HG02884 (cell line): ENCODE measurements at regions not wholly inside any gene's neighbourhood (a gene's known extent, or its start where the extent isn't known, plus 50 kb on each side); places are given as distances from the start of the nearest gene placed in this dataset.
"Not testable (repeated sequence)": the region's sequence is repeated elsewhere in the genome, so short reads cannot be mapped to it uniquely, and the experiment has no call there.

Experiments used
- ATAC-seq: cut with Tn5 transposase; IDR thresholded peaks from one replicate; pipeline ENCODE4 v1.9.1; 2021; ENCODE audit warnings: mild to moderate bottlenecking, moderate library complexity; ENCODE audit not compliant: unreplicated experiment

GRCh38 chr6:94713446-94713845, 863.9 kb upstream of the MANEA start:
- no peak for ATAC-seq

DNA sequence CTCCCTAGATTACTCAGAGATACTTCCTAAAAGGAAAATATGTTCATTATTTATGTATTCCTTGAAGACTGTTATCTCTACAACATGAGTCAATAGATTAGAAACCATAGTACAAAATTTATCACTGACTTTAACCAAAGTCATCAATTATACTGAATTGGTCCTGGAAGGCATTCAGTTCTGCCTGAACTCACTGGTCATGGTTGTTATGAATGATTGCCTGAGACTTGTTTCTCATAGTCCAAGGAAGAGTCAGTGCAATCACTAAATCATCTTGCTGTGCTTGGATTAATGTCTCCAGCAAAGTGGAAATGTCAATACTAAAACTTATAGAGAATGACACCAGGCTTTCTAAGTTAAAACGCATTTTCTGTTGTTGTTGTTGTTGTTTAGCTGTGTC, 878.6 kb upstream of the MANEA start:
- ATAC-seq, result no peak

GRCh38 chr6:94687255-94687654, 890.1 kb upstream of the MANEA start:
- ATAC-seq, result not testable (repeated sequence)

DNA sequence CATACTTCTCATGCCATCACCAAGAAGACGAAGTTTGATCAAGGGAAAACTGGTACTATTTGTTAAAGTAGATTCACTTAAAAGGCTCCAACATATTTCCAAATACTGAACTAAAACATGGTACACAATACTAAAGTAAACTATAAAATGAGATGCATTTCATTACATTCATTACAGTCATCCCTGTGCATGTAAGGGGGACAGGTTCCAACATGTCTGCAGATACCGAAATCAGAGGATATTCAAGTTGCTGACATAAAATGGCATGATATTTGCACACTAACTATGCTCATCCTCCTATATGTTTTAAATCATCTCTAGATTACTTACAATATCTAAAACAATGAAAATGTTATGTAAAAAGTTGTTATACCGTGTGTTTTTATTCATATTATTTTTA, 893.9 kb upstream of the MANEA start:
- no peak for ATAC-seq

GRCh38 chr6:94680669-94681212, 896.6 kb upstream of the MANEA start:
- no peak for ATAC-seq

DNA sequence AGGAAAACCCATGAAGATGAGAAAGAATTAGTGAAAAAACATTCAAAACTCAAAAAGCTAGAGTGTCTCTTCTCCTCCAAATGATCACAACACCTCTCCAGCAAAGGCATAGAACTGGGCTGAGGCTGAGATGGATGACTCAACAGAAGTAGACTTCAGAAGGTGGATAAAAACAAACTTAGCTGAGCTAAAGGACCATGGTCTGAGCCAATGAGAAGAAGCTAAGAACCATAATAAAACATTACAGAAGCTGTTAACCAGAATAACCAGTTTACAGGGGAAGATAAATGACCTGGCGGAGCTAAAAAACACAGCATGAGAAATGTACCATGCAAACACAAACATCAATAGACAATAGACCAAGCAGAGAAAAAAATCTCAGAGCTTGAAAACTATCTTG, 904.1 kb upstream of the MANEA start:
- no peak for ATAC-seq

- no peak for ATAC-seq
Measured at GRCh38 chr6:94670017-94670416, 907.3 kb upstream of the MANEA start.

DNA sequence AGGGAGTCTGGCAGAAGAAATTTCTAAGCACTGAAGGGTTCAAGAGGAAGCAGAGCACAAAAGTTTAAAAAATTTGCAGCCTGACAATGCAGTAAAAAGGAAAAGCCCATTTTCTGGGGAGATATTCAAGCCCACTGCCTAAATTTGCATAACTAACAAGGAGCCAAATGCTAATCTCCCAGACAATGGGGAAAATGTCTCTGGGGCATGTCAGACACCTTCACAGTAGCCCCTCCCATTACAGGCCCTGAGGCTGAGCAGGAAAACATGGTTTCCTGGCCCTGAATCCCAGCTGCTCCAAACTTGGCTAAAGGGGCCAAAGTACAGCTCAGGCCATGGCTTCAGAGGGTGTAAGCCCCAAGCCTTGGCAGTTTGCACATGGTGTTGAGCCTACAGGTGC, 908.5 kb upstream of the MANEA start:
- ATAC-seq, result no peak

- no peak for ATAC-seq
Measured at GRCh38 chr6:94658929-94659328, 918.4 kb upstream of the MANEA start.

DNA sequence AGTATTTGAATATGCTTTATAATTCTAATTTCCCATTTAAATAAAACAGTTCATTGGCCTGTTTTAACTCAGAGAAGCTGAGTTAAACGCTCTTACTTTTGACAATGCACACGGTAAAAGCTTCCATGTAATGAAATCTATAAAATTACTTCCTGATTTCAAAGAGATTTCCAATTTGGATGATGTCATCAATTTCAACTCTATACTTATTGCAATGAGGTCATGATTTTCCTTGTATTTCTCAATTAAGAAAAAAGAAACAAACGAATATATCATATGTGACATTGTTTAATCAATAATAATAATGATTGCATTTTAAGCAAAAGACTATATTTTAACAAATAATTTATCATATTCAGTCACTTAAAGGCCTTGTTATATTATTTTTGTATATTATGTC, 926.1 kb upstream of the MANEA start:
- ATAC-seq, result no peak

DNA sequence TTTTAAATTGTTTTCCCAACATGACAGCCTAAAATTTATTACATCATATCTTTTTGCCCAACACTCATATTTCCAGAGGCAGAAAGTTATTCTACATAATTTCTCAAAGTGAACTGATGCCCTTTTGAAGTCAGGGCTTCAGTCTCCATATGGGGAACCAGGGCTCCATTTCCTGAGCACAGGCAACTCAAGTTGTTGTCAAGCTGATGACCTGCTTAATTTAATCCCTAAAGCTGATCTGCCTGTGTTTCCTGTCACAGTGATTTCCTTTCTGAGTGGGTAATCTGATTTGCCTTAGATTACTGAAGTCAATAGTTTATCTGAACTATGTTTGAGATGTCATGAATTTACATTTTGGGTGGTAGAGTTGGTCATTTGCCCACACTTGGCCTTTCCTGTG, 932.1 kb upstream of the MANEA start:
- ATAC-seq, result no peak

GRCh38 chr6:94639564-94639963, 937.8 kb upstream of the MANEA start:
- ATAC-seq, result no peak

GRCh38 chr6:94636780-94637385, 940.5 kb upstream of the MANEA start:
- no peak for ATAC-seq

DNA sequence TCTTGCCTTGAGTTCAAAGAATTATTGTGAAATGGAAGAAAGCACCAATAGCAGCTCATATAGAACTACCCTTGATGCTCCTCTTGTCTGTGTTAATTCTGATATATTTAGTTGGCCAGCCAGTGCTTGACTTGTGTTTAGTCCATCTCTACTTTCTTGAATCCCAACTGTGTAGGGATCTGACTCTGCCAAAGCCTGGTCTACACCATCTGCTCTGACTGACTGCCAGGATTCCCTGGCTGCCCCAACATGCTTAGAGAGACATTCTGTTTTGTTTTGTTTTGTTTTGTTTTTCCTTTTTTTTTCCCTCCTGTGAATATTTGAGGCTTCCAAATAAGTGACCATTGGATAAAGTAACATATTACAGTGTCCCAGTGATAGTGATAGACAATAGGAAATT, 953.7 kb upstream of the MANEA start:
- ATAC-seq, result no peak

- no peak for ATAC-seq
Measured at GRCh38 chr6:94622783-94623182, 954.6 kb upstream of the MANEA start.

- ATAC-seq, result no peak
Measured at GRCh38 chr6:94600636-94601035, 976.7 kb upstream of the MANEA start.

GRCh38 chr6:94597487-94597886, 979.8 kb upstream of the MANEA start:
- no peak for ATAC-seq

DNA sequence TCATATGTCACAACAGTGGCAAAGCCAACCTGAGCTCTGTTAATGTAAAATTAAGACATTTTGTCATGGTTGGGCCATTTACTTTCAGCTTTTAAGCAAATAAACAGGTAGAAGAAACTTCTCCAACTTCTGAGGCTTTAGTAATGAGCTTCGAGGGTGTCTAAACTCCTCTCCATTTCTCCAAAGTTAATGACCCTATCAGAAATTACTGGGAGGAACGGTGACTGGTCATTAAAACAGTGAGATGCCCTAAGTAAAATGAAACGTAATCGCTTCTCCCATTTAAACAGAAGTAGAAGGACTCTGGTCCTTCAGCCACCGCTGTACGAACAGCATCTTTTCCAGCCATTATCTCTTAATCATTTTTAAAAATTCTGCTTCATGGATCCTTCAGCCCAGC, 986.9 kb upstream of the MANEA start:
- no peak for ATAC-seq

DNA sequence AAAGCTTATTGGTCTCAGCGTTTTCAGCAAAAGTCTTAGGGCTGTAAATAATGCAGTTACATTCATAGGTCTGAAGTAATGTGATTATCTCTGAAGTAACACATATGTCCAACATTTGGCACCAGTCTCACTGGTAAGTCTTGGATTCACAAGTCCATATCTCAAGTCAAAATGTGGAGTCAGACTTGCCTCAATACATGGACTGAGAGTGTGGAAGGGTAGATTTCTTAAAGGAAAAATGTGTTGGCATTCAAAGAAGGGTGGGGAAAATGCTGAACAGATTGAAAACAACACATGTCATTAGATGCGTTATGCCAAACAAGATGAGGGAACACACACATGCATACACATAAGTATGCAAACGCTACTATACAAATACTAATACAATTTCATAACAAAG, 989.0 kb upstream of the MANEA start:
- ATAC-seq, result no peak

GRCh38 chr6:94584211-94584610, 993.1 kb upstream of the MANEA start:
- no peak for ATAC-seq

- no peak for ATAC-seq
Measured at GRCh38 chr6:94570581-94570980, 1006.8 kb upstream of the MANEA start.

DNA sequence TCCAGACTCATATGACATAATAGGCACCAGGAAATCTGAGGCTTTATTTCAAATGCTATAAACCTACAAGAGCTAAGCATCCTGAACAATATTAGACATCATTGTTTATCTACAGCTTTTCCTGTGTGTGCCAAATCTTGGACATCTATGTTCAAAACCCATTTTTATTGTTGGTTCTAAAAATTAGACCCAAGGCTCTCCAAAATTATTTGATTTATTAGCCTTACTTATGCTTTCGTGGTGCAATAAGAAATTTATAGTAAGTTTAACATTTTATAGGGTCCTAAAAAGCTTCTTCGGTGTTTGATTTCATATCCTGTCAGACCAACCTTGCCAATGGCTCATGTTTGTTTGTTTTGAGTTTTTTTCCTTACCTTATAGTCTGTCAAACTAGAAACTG, 1014.5 kb upstream of the MANEA start:
- ATAC-seq, result no peak

DNA sequence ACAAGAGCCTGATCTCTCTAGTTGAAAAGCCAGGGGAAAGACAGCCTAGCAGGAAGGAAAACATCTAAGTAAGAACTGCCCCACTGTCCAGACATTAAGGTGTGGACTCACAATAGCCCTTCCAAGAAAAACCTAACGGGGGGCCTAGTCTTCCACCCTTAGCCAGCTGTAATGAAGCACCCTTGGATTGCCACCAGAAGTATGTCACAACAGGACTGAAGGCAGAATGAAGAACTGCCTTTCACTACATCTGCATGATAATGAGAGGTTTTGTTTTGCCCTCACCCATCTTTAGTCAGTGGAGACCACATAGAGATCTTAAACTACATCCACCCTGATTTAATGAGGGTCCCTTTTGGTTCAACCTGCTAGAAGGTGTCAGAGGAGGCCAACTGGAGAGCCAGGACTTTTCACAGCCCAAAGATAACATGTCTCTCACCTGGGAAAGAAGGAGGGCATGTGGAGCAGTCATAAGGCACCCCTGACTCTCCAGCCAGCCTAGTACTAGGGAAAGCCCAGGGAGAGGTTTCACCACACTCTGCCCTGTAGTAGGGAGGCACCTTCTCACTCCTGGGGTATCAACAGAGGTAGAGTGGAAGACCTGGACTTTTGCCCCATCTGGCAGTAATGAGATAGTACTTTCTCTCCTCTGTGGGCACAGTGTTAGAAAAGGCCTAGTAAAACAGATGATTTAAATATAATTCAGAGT, 1017.4 kb upstream of the MANEA start:
- ATAC-seq, result no peak
